Sigmoid colon (tissue), 4 donors: ENCODE measurements at regions not wholly inside any gene's neighbourhood (a gene's known extent, or its start where the extent isn't known, plus 50 kb on each side); places are given as distances from the start of the nearest gene placed in this dataset.

Experiments used
- EP300 ChIP-seq, 4 donors: sonication (generic); formaldehyde crosslinking; IDR thresholded peaks; one replicate each; pipeline ENCODE4 v1.6.1; 2017; ENCODE audit warnings: antibody characterized with exemption in 4 of 4
- POLR2A ChIP-seq, 2 donors: fragments of 450-650 bp; IDR thresholded peaks; one replicate each; pipeline ENCODE4 v1.6.1; 2016; ENCODE audit warnings: antibody characterized with exemption in 2 of 2, mild to moderate bottlenecking in 2 of 2, moderate library complexity in 2 of 2
- POLR2AphosphoS5 ChIP-seq, 4 donors: sonication (generic); formaldehyde crosslinking; IDR thresholded peaks; one replicate each; pipeline ENCODE4 v1.6.1; 2017; ENCODE audit warnings: antibody characterized with exemption in 4 of 4
- TF ChIP-seq, protein P1 (sequence below), 4 experiments: fragments of 450-650 bp in 3 of 4; fragments of 200-600 bp in 1 of 4; IDR thresholded peaks; one replicate each; pipeline ENCODE4 v1.5.1; 2016 to 2019; ENCODE audit warnings: antibody characterized with exemption in 4 of 4, mild to moderate bottlenecking in 3 of 4, moderate library complexity in 2 of 4

DNA sequence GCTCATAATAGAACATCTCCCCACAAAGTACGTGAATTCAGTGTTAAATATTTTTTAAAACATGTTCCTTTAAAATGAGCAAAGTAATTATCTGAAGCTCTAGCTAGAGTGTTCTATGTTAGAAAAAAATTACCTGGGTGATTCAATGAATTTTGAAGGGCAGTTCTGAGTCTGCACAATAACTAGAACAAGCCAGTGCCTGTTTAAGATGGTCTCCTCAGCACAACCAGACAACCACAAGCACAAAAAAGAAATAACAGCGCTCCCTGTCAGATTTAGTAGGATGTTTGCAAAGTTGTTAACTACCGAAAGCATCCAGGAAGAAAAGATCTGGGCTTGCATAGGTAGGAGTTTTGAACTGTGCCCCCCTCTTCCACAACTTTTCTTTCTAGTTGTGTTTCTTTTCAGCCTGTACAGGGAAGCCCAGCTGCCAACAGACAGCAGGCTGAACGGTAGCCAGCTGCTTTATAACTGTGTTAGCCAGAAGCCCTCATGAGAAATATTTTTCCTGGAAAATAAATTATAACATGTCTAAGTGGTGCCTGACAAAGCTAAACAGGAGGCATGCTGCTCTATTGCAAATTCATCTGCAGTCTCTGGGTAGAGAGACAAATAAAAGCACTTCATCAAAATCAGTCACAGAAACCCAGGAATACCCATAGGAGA is 1026.9 kb downstream of the MAT2B start:
- TF ChIP-seq POLR2A (IDR thresholded peaks at IDR 0.05) (no peak), POLR2AphosphoS5 (IDR thresholded peaks at IDR 0.05) (no peak), EP300 (IDR thresholded peaks at IDR 0.05) (no peak)
- TF ChIP-seq, protein P1, sequence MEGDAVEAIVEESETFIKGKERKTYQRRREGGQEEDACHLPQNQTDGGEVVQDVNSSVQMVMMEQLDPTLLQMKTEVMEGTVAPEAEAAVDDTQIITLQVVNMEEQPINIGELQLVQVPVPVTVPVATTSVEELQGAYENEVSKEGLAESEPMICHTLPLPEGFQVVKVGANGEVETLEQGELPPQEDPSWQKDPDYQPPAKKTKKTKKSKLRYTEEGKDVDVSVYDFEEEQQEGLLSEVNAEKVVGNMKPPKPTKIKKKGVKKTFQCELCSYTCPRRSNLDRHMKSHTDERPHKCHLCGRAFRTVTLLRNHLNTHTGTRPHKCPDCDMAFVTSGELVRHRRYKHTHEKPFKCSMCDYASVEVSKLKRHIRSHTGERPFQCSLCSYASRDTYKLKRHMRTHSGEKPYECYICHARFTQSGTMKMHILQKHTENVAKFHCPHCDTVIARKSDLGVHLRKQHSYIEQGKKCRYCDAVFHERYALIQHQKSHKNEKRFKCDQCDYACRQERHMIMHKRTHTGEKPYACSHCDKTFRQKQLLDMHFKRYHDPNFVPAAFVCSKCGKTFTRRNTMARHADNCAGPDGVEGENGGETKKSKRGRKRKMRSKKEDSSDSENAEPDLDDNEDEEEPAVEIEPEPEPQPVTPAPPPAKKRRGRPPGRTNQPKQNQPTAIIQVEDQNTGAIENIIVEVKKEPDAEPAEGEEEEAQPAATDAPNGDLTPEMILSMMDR (IDR thresholded peaks at IDR 0.05), result no peak
